SK-N-SH treated with all-trans-retinoic acid at 6 μM for 48 hours (cell line): ENCODE measurements at regions not wholly inside any gene's neighbourhood (a gene's known extent, or its start where the extent isn't known, plus 50 kb on each side); places are given as distances from the start of the nearest gene placed in this dataset.

Experiments used
- ATAC-seq: fragments of 200-7000 bp; cut with Tn5 transposase; 3 replicates; pipeline ENCODE4 v1.9.1; 2020; ENCODE audit warnings: mild to moderate bottlenecking, moderate library complexity
- ARNTL ChIP-seq: fragments of 450-650 bp; formaldehyde crosslinking; IDR thresholded peaks from 2 replicates; pipeline ENCODE4 v1.5.0; 2020; ENCODE audit warnings: low read depth, mild to moderate bottlenecking, moderate library complexity, borderline replicate concordance
- BACH2 ChIP-seq: fragments of 250-450 bp; sonication (Bioruptor Pico); IDR thresholded peaks from 2 replicates; pipeline ENCODE4 v1.9.0; 2021; ENCODE audit warnings: mild to moderate bottlenecking, borderline replicate concordance
- CREB5 ChIP-seq: fragments of 250-450 bp; sonication (Bioruptor Pico); IDR thresholded peaks from 2 replicates; pipeline ENCODE4 v1.5.1; 2020; ENCODE audit warnings: low read depth, mild to moderate bottlenecking, moderate library complexity
- CSDC2 ChIP-seq: fragments of 250-450 bp; sonication (Bioruptor Pico); IDR thresholded peaks from 2 replicates; pipeline ENCODE4 v1.5.0; 2020; ENCODE audit warnings: mild to moderate bottlenecking, moderate library complexity
- CSRNP3 ChIP-seq: fragments of 250-450 bp; sonication (Bioruptor Pico); IDR thresholded peaks from 2 replicates; pipeline ENCODE4 v1.5.1; 2021; ENCODE audit warnings: mild to moderate bottlenecking, moderate library complexity
- ESRRG ChIP-seq: fragments of 250-450 bp; sonication (Bioruptor Pico); IDR thresholded peaks from 2 replicates; pipeline ENCODE4 v1.6.1; 2021; ENCODE audit warnings: mild to moderate bottlenecking
- ISL1 ChIP-seq: fragments of 250-450 bp; sonication (Bioruptor Pico); IDR thresholded peaks from 2 replicates; pipeline ENCODE4 v2.1.2; 2022; ENCODE audit warnings: mild to moderate bottlenecking, moderate library complexity
- PATZ1 ChIP-seq: fragments of 250-450 bp; sonication (Bioruptor Pico); IDR thresholded peaks from 2 replicates; pipeline ENCODE4 v1.8.0; 2020; ENCODE audit warnings: mild to moderate bottlenecking, moderate library complexity, borderline replicate concordance
- POU6F1 ChIP-seq: fragments of 250-450 bp; sonication (Bioruptor Pico); IDR thresholded peaks from 2 replicates; pipeline ENCODE4 v1.8.0; 2021; ENCODE audit warnings: low read depth, mild to moderate bottlenecking, moderate library complexity, borderline replicate concordance
- PPARA ChIP-seq: fragments of 250-450 bp; sonication (Bioruptor Pico); IDR thresholded peaks from 2 replicates; pipeline ENCODE4 v1.5.0; 2020; ENCODE audit warnings: mild to moderate bottlenecking, borderline replicate concordance
- SNAI2 ChIP-seq: fragments of 250-450 bp; sonication (Bioruptor Pico); IDR thresholded peaks from 2 replicates; pipeline ENCODE4 v1.5.0; 2020; ENCODE audit warnings: mild to moderate bottlenecking, moderate library complexity
- TCF4 ChIP-seq: fragments of 250-450 bp; sonication (Bioruptor Pico); IDR thresholded peaks from 2 replicates; pipeline ENCODE4 v1.8.0; 2021; ENCODE audit warnings: mild to moderate bottlenecking, moderate library complexity, borderline replicate concordance
- TOX ChIP-seq: fragments of 250-450 bp; sonication (Bioruptor Pico); IDR thresholded peaks from 2 replicates; pipeline ENCODE4 v1.8.0; 2021; ENCODE audit warnings: mild to moderate bottlenecking, moderate library complexity, borderline replicate concordance
- ZC3H10 ChIP-seq: fragments of 250-450 bp; sonication (Bioruptor Pico); IDR thresholded peaks from 2 replicates; pipeline ENCODE4 v1.5.1; 2021; ENCODE audit warnings: mild to moderate bottlenecking, moderate library complexity
- ZFP3 ChIP-seq: fragments of 250-450 bp; sonication (Bioruptor Pico); IDR thresholded peaks from 2 replicates; pipeline ENCODE4 v1.5.0; 2020; ENCODE audit warnings: mild to moderate bottlenecking, moderate library complexity
- ZFP30 ChIP-seq: fragments of 450-650 bp; formaldehyde crosslinking; IDR thresholded peaks from 2 replicates; pipeline ENCODE4 v1.5.0; 2022; ENCODE audit warnings: mild to moderate bottlenecking, moderate library complexity
- ZNF565 ChIP-seq: fragments of 450-650 bp; formaldehyde crosslinking; conservative IDR thresholded peaks from 2 replicates; pipeline ENCODE4 v1.5.0; 2020; ENCODE audit warnings: low read depth, mild to moderate bottlenecking, moderate library complexity
- ZNF70 ChIP-seq: fragments of 450-650 bp; formaldehyde crosslinking; IDR thresholded peaks from 2 replicates; pipeline ENCODE4 v1.5.0; 2020; ENCODE audit warnings: mild to moderate bottlenecking, moderate library complexity
- ZNF8 ChIP-seq: fragments of 450-650 bp; formaldehyde crosslinking; IDR thresholded peaks from 2 replicates; pipeline ENCODE4 v1.5.0; 2020; ENCODE audit warnings: mild to moderate bottlenecking, moderate library complexity

DNA sequence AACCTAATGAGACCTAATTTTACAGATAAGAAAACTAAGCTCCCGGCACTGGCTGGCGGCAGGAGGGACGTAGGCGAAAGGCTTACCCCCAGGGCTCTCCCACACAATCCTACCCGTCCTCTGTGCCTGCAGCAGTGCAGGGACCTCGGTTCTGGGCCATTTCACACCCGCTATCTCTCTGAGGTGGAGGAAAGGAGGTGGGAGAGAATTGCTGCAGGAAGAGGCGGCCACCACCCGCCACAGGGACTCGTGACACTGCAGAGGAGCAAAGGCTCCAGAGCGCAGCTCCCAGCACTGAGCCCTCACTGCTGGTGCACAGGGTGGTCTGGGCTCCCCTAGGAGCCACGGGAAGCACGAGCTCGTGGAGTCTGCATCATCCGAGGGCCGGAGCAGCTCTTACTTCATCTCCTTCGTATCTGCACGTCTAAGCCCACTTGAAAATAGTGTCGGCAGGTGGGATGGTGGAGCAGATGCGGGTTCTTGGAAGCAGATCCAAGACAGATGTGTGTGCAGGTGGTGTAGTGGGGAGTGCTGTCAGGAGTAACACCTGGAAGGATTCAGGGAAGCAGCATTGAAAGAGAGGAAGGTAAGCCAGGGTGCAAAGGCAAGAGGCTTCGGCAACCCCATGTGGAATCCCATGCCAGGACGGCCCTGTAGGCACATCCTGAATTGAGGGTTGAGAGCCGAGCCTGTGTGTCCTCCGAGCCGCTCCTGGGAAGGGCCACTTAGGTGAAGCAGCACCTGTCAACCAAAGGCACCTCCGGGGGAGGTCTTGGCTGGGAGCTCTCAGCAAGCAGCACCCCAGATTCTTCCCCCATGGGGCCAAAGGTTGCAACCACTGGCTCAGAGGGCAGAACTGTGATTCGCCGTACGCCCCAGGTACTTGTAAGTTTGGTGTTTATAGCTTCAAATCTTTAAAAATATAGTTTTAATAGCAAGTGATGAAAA, 115.8 kb upstream of the SPACA7 start (continued):
- TF ChIP-seq POU6F1 (CRISPR knock-in tag) (no peak), SNAI2 (CRISPR knock-in tag) (no peak), ZFP3 (CRISPR knock-in tag) (no peak)

- TF ChIP-seq TOX (CRISPR knock-in tag) = no peak
- TF ChIP-seq ISL1 = no peak
- no peak for TF ChIP-seq ZNF8 (CRISPR knock-in tag)
- no peak for TF ChIP-seq ZC3H10 (CRISPR knock-in tag)
- TF ChIP-seq ESRRG (CRISPR knock-in tag) = no peak
- TF ChIP-seq ARNTL = no peak
- no peak for TF ChIP-seq ZNF70
- TF ChIP-seq CSDC2 = no peak
- TF ChIP-seq, all 23 proteins: peak for 0
- no peak for ATAC-seq
Measured at GRCh38 chr13:112261924-112262323, 114.2 kb upstream of the SPACA7 start.

DNA sequence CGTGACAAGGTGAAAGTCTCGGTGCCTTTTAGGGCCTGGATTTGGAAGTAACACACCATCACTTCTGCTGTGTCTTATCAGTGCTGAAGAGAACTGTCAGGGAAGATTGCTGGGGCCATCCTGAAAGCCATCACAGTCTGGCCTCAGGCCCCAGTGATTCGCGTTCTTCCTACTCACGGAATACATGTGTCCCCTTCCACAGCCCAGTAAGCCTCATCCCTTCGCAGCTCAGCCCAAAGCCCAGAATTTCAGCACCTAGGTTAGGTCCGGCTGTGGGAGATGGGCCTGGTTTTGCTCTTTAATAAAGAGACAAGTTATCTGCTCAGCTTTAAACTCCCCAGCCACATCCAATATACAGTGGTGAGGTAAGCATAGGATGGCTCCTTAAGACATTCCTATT, 113.0 kb upstream of the SPACA7 start:
- no peak for TF ChIP-seq ESRRG (CRISPR knock-in tag)
- TF ChIP-seq BACH2 (CRISPR knock-in tag) = no peak
- no peak for TF ChIP-seq ZC3H10 (CRISPR knock-in tag)
- no peak for TF ChIP-seq CSDC2
- no peak for TF ChIP-seq ZNF565 (CRISPR knock-in tag)
- TF ChIP-seq TOX (CRISPR knock-in tag) = no peak
- TF ChIP-seq ISL1 = no peak
- no peak for TF ChIP-seq PATZ1 (CRISPR knock-in tag)
- ATAC-seq = no peak

GRCh38 chr13:112267660-112268059, 108.5 kb upstream of the SPACA7 start:
- TF ChIP-seq TCF4 (CRISPR knock-in tag) = no peak
- no peak for TF ChIP-seq ARNTL
- no peak for TF ChIP-seq ZNF565 (CRISPR knock-in tag)
- no peak for TF ChIP-seq ZFP30 (CRISPR knock-in tag)
- no peak for TF ChIP-seq ZNF70
- TF ChIP-seq PPARA = no peak
- TF ChIP-seq POU6F1 (CRISPR knock-in tag) = no peak
- TF ChIP-seq CREB5 (CRISPR knock-in tag) = no peak
- no peak for TF ChIP-seq ZC3H10 (CRISPR knock-in tag)
- no peak for TF ChIP-seq ISL1
- TF ChIP-seq CSDC2 = no peak
- no peak for TF ChIP-seq CSRNP3 (CRISPR knock-in tag)
- no peak for ATAC-seq
